ENCODE measurements at regions not wholly inside any gene's neighbourhood (a gene's known extent, or its start where the extent isn't known, plus 50 kb on each side); places are given as distances from the start of the nearest gene placed in this dataset.
"Not testable (repeated sequence)": the region's sequence is repeated elsewhere in the genome, so short reads cannot be mapped to it uniquely, and the experiment has no call there.

GRCh38 chr3:154973851-154974250, 106.3 kb upstream of the MME start:
- no peak for DNase-seq

DNA sequence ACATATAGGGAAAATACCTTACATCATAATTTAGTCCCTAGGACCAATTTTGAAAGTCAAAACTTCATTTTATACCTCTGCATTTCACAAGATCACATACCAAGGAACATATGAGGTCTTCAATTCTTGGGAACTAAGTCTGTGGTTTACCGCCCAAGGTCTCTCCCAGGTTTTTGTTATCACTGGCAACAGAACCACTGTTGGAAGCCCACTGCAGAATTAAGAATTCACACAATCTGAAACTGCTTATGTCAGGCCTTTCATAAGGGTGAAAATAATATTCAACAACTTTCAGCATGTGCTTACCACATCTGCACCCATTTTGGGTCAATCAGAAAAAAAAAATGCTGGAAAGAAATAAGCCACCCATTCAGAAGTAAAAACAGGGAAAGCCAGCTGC, 107.2 kb upstream of the MME start:
- DNase-seq, result no peak

- DNase-seq, result no peak
Measured at GRCh38 chr3:154971771-154972326, 108.3 kb upstream of the MME start.

- no peak for DNase-seq
Measured at GRCh38 chr3:154971341-154971740, 108.8 kb upstream of the MME start.

- no peak for DNase-seq
Measured at GRCh38 chr3:154970797-154971196, 109.3 kb upstream of the MME start.

GRCh38 chr3:154969366-154969765, 110.8 kb upstream of the MME start:
- DNase-seq, result no peak

DNA sequence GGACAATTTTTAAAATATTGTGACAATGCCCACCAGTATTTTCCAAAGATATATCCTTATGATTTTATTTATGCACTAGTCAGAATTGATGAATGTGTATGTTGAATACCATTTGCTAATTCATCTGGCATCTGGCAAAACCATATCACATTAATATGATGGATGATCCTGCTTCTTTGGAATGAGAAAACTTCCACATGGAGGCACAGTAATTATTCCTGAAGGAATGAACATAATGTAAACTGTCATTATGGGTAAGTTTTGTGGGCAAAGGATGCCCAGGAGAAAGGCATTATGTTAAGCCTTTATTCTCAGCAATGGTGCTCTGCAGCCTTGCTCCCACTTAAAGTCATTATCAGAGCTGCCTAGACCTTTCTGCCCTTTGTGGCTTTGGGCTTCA, 113.0 kb upstream of the MME start:
- DNase-seq, result no peak

- no peak for DNase-seq
Measured at GRCh38 chr3:154956815-154957214, 123.3 kb upstream of the MME start.

DNA sequence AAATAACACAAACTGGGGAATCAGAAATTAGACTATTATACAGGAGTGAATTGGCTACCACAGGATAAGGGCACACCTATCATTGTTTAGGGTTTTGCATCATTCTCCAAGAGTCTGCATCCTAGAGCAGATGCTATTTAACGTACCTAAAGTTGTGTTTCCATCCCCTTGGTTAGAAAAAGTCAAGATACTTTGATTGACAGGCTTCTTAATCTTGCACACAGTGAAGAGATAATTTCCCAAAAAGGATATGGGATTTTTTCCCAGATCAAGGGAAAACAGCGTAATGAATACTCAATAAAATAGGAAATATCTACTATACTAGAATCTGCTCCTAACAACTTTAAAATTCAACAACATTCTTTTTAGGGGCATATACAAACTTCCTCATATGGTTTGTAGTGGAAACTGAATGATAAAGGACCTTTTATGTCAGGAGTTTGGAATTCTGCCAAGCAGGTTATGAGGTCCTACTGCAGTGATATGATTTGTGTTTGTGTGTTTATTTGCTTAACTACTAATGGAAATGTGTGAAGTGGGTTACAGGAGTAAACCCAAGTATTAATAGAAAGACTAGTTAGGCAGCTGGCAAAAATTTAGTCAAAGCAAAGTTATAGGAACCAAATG, 124.1 kb upstream of the MME start:
- DNase-seq, result no peak

DNA sequence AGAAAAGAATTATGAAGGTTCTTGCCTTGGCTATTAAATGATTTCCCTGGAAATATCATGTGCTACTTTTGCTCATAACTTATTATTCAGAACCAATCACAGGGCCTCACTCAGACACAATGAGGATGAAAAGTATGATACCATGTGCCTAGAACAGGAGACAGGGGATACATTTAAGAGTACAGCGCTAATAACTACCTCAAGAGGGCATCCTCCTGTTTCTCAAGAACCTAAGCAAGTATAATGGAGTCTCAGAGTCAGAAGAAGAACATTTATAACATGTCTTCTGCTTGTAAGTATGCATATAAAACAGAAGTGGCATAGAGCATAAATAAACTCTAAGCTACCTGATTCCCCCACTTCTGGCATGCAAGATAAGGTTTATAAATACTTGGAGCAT, 125.4 kb upstream of the MME start:
- no peak for DNase-seq

GRCh38 chr3:154953538-154953937, 126.6 kb upstream of the MME start:
- no peak for DNase-seq

DNA sequence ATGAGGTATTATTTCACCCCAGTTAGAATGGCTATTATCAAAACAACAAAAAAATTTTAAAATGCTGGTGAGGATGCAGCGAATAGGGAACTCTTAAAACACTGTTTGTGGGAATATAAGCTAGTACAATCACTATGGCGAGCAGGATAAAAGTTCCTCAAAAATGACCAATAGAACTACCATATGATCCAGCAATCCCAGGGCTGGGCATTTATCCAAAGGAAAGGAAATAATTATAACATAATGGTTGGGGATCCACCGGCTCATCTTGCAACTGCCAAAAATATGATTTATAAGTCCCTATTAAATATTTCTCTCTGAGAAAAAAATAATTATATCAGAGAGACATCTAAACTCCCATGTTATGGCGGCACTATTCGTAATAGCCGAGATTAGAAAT, 127.6 kb upstream of the MME start:
- no peak for DNase-seq

GRCh38 chr3:154943981-154944380, 136.1 kb upstream of the MME start:
- no peak for DNase-seq

GRCh38 chr3:154942827-154943226, 137.3 kb upstream of the MME start:
- no peak for DNase-seq

GRCh38 chr3:154936196-154936595, 143.9 kb upstream of the MME start:
- no peak for DNase-seq

- DNase-seq, result no peak
Measured at GRCh38 chr3:154933581-154933980, 146.5 kb upstream of the MME start.

DNA sequence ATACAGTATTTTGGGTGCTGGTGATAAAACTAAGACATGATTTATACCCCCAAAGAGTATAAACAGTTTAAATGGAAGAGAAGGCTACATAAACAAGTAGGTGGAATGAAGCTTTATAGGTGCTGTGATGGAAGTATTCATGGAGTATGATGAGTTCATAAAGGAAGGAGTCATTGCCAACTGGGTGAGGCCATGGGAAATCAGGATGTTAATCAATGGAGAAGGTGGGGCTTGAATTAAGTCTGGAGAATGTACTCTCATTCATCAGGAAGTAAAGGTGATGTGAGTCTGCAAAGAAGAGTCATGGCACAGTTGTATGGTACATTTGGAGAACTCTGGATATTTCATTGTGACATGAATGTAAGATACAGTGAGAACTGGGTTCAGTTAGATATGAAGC, 147.5 kb upstream of the MME start:
- DNase-seq, result no peak

- DNase-seq, result no peak
Measured at GRCh38 chr3:154931484-154931883, 148.6 kb upstream of the MME start.

DNA sequence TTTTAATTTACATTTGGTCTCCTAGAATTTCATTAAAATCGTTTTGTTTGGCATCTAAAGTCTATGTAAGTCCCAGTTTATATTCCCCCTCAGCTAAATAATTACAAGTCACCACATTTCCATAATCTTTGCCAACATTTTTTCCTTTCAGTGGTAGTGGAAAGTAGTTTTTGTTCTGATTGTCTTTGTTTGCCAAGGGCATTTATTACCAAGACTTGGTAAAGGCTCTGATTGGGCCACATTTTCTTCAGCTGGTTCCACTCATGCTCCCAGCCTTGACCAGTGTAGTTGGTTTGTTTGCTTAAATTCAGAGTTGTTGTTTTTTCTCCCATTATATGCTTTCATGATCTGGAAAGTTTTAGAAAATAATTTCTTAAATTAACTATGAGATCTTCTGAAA, 153.4 kb upstream of the MME start:
- no peak for DNase-seq

DNA sequence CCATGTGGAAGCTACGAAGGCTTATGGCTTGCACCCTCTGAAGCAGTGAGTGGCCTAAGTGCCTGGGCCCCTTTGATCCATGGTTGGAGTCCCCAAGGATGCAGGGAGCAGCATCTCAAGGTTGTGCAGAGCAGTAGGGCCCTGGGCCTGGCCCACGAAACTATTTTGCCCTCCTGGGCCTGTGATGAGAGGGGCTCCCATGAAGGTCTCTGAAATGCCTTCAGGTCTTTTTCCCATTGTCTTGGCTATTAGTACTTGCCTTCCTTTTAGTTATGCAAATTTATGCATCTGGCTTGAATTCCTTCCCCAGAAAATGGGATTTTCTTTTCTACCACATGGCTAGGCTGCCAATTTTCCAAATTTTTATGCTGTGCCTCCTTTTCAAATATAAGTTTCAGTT, 158.8 kb upstream of the MME start:
- DNase-seq, result no peak

- no peak for DNase-seq
Measured at GRCh38 chr3:154919226-154919625, 160.9 kb upstream of the MME start.

DNA sequence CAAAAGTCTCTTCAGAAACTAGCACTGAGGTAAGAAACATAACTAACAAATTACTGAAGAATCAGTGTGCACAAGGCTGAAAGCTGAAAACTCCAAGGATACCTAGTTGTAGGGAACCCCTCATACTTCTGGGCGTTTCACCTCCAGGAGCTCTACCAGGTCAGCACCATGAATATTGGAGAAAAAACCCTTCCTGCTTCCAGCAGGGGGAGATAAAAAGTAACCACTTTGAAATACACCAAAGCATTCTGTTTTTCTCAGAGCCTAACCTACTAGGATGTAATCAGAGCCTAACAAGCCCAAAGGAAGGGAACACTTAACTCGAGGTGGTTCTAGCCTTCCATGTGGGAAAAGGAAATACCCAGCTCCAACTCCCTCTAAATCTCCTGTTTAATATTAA, 175.8 kb upstream of the MME start:
- no peak for DNase-seq

GRCh38 chr3:154902495-154902894, 177.6 kb upstream of the MME start:
- not testable (repeated sequence) for DNase-seq

- DNase-seq, result no peak
Measured at GRCh38 chr3:154901278-154901677, 178.8 kb upstream of the MME start.

DNA sequence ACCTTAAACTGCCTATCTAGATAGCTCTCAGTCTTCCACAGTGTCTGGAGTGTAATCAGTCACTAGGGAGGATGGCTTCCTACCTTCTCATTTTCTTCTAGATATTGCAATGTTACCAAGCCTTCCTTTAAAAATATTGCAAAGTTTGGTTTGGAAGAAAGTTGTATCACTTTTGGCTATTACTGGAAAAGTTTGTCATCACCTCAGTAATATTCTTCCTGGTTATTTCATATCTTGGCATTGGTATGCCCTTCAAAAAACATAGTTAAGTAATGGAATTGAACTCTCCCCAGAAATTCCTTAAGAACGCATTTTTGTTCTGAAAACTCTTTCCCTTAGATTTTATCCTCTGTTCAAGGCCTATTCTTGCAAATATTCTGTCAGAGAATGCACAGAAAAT, 179.3 kb upstream of the MME start:
- DNase-seq, result no peak

GRCh38 chr3:154898916-154899315, 181.2 kb upstream of the MME start:
- DNase-seq, result no peak
